ENCODE measurements at regions not wholly inside any gene's neighbourhood (a gene's known extent, or its start where the extent isn't known, plus 50 kb on each side); places are given as distances from the start of the nearest gene placed in this dataset.

- no peak for DNase-seq (ENCODE audit: low read depth in 1 of 2, low spot score in 1 of 2)
- in situ Hi-C loops (cut with HindIII; ENCODE audit: low pct_unique_long_range_greater_than_20kb, low sequenced_read_pairs), result no loop called here
- TF ChIP-seq JUND (IDR thresholded peaks at IDR 0.05; ENCODE audit: low read depth), result no peak
Observed at GRCh38 chr10:61073391-61073790, 129.4 kb upstream of the RHOBTB1 start.

- DNase-seq (ENCODE audit: low read depth in 1 of 2, low spot score in 1 of 2), result peak in 1 of 2 experiments; percentile 38
Observed at GRCh38 chr10:61071580-61071979, 127.6 kb upstream of the RHOBTB1 start.

GRCh38 chr10:61068471-61068870 is 124.5 kb upstream of the RHOBTB1 start:
- DNase-seq (ENCODE audit: low read depth in 1 of 2, low spot score in 1 of 2), result no peak
- in situ Hi-C loops (cut with HindIII; ENCODE audit: low pct_unique_long_range_greater_than_20kb, low sequenced_read_pairs), result no loop called here
- no peak for TF ChIP-seq JUND (IDR thresholded peaks at IDR 0.05; ENCODE audit: low read depth)

More at GRCh38 chr10:61071580-61071979, 127.6 kb upstream of the RHOBTB1 start:
- TF ChIP-seq JUND (IDR thresholded peaks at IDR 0.05; ENCODE audit: low read depth), result peak; percentile 43; the same call in 1 of the 2 replicates
- in situ Hi-C loops (cut with HindIII; ENCODE audit: low pct_unique_long_range_greater_than_20kb, low sequenced_read_pairs), result no loop called here

GRCh38 chr10:61067671-61068336 is 123.8 kb upstream of the RHOBTB1 start:
- DNase-seq (ENCODE audit: low read depth in 1 of 2, low spot score in 1 of 2), result peak in 1 of 2 experiments; percentile 58

GRCh38 chr10:61066661-61067344 is 122.8 kb upstream of the RHOBTB1 start:
- in situ Hi-C loops (cut with HindIII; ENCODE audit: low pct_unique_long_range_greater_than_20kb, low sequenced_read_pairs), result no loop called here

More at GRCh38 chr10:61067671-61068336, 123.8 kb upstream of the RHOBTB1 start:
- peak; percentile 75; the same call in 1 of the 2 replicates for TF ChIP-seq JUND (IDR thresholded peaks at IDR 0.05; ENCODE audit: low read depth)
- in situ Hi-C loops (cut with HindIII; ENCODE audit: low pct_unique_long_range_greater_than_20kb, low sequenced_read_pairs), result no loop called here

GRCh38 chr10:61065051-61065450 is 121.1 kb upstream of the RHOBTB1 start:
- no peak for DNase-seq (ENCODE audit: low read depth in 1 of 2, low spot score in 1 of 2)
- TF ChIP-seq JUND (IDR thresholded peaks at IDR 0.05; ENCODE audit: low read depth), result no peak
- in situ Hi-C loops (cut with HindIII; ENCODE audit: low pct_unique_long_range_greater_than_20kb, low sequenced_read_pairs), result no loop called here

More at GRCh38 chr10:61066661-61067344, 122.8 kb upstream of the RHOBTB1 start:
- TF ChIP-seq JUND (IDR thresholded peaks at IDR 0.05; ENCODE audit: low read depth), result peak; percentile 41; the same call in 1 of the 2 replicates
- no peak for DNase-seq (ENCODE audit: low read depth in 1 of 2, low spot score in 1 of 2)

- TF ChIP-seq JUND (IDR thresholded peaks at IDR 0.05; ENCODE audit: low read depth), result no peak
Observed at GRCh38 chr10:61064356-61064755, 120.4 kb upstream of the RHOBTB1 start.

GRCh38 chr10:61063901-61064300 is 119.9 kb upstream of the RHOBTB1 start:
- in situ Hi-C loops (cut with HindIII; ENCODE audit: low pct_unique_long_range_greater_than_20kb, low sequenced_read_pairs), result no loop called here
- TF ChIP-seq JUND (IDR thresholded peaks at IDR 0.05; ENCODE audit: low read depth), result no peak
- DNase-seq (ENCODE audit: low read depth in 1 of 2, low spot score in 1 of 2), result no peak

More at GRCh38 chr10:61064356-61064755, 120.4 kb upstream of the RHOBTB1 start:
- in situ Hi-C loops (cut with HindIII; ENCODE audit: low pct_unique_long_range_greater_than_20kb, low sequenced_read_pairs), result no loop called here
- no peak for DNase-seq (ENCODE audit: low read depth in 1 of 2, low spot score in 1 of 2)

GRCh38 chr10:61063034-61063433 is 119.0 kb upstream of the RHOBTB1 start:
- DNase-seq (ENCODE audit: low read depth in 1 of 2, low spot score in 1 of 2), result peak in 1 of 2 experiments; percentile 71
- in situ Hi-C loops (cut with HindIII; ENCODE audit: low pct_unique_long_range_greater_than_20kb, low sequenced_read_pairs), result no loop called here
- TF ChIP-seq JUND (IDR thresholded peaks at IDR 0.05; ENCODE audit: low read depth), result no peak

GRCh38 chr10:61061923-61062504 is 118.0 kb upstream of the RHOBTB1 start:
- in situ Hi-C loops (cut with HindIII; ENCODE audit: low pct_unique_long_range_greater_than_20kb, low sequenced_read_pairs), result no loop called here
- no peak for DNase-seq (ENCODE audit: low read depth in 1 of 2, low spot score in 1 of 2)

GRCh38 chr10:61059636-61060035 is 115.7 kb upstream of the RHOBTB1 start:
- TF ChIP-seq JUND (IDR thresholded peaks at IDR 0.05; ENCODE audit: low read depth), result no peak
- in situ Hi-C loops (cut with HindIII; ENCODE audit: low pct_unique_long_range_greater_than_20kb, low sequenced_read_pairs), result no loop called here
- DNase-seq (ENCODE audit: low read depth in 1 of 2, low spot score in 1 of 2), result no peak

More at GRCh38 chr10:61061923-61062504, 118.0 kb upstream of the RHOBTB1 start:
- TF ChIP-seq JUND (IDR thresholded peaks at IDR 0.05; ENCODE audit: low read depth), result no peak

GRCh38 chr10:61052469-61053205 is 108.7 kb upstream of the RHOBTB1 start:
- DNase-seq (ENCODE audit: low read depth in 1 of 2, low spot score in 1 of 2), result no peak
- in situ Hi-C loops (cut with HindIII; ENCODE audit: low pct_unique_long_range_greater_than_20kb, low sequenced_read_pairs), result no loop called here
- TF ChIP-seq JUND (IDR thresholded peaks at IDR 0.05; ENCODE audit: low read depth), result no peak

All from T47D (cell line).